Brain microvascular endothelial cell (primary cell): ENCODE measurements at regions not wholly inside any gene's neighbourhood (a gene's known extent, or its start where the extent isn't known, plus 50 kb on each side); places are given as distances from the start of the nearest gene placed in this dataset.
"Not testable (repeated sequence)": the region's sequence is repeated elsewhere in the genome, so short reads cannot be mapped to it uniquely, and the experiment has no call there.

Source experiments
- DNase-seq: peaks from one replicate; pipeline ENCODE4 v3.0.0-alpha.2; 2020
- H3K27ac ChIP-seq: fragments of 250-450 bp; sonication (Bioruptor Pico); 2 replicates; pipeline ENCODE4 v1.5.1; 2020; ENCODE audit warnings: mild to moderate bottlenecking, moderate library complexity
- H3K27me3 ChIP-seq: fragments of 250-450 bp; sonication (Bioruptor Pico); replicated peaks from 2 replicates; pipeline ENCODE4 v1.5.1; 2020; ENCODE audit warnings: mild to moderate bottlenecking
- H3K36me3 ChIP-seq: fragments of 250-450 bp; sonication (Bioruptor Pico); replicated peaks from 2 replicates; pipeline ENCODE4 v1.5.1; 2020; ENCODE audit warnings: mild to moderate bottlenecking
- H3K4me3 ChIP-seq: 2 replicates; pipeline ENCODE4 v1.5.1; 2011; ENCODE audit warnings: low read depth, mild to moderate bottlenecking, control low read depth, low read length, moderate library complexity
- in situ Hi-C: cut with HindIII; loops from 2 replicates; pipeline ENCODE4 v1.10.0; 2017; ENCODE audit warnings: low sequenced_read_pairs, low pct_ligation_motif_present
- TF ChIP-seq, protein P1 (sequence below): IDR thresholded peaks from 2 replicates; pipeline ENCODE4 v1.5.1; 2011; ENCODE audit warnings: low read depth, mild to moderate bottlenecking, moderate library complexity, low read length, control low read depth, inconsistent platforms; ENCODE audit errors: missing control alignments

DNA sequence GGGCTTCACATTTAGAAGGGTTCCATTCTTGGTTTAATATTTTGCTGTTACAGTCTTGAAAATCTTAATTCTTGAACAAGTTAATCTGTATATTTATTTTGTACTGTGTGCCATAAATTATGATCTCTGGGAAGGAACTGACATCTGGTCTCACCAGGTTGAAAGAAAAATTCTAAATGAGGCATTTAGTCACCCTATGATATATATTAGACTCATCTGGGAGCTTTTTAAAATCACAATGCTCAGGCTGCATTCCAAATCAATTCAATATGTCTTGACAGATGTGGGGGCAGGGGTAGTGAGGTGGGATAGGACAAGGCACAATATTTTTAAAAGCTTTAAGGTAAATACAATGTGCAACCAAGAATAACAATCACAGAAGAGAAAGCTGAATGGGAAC is 569.2 kb downstream of the PRR16 start:
- H3K27ac ChIP-seq: no peak overlapping the region
- no peaks in the 10 kb centered on the region for H3K27me3 ChIP-seq
- no peak for DNase-seq
- H3K4me3 ChIP-seq: no peak overlapping the region
- no peaks in the 10 kb centered on the region for H3K36me3 ChIP-seq
- TF ChIP-seq, protein P1, sequence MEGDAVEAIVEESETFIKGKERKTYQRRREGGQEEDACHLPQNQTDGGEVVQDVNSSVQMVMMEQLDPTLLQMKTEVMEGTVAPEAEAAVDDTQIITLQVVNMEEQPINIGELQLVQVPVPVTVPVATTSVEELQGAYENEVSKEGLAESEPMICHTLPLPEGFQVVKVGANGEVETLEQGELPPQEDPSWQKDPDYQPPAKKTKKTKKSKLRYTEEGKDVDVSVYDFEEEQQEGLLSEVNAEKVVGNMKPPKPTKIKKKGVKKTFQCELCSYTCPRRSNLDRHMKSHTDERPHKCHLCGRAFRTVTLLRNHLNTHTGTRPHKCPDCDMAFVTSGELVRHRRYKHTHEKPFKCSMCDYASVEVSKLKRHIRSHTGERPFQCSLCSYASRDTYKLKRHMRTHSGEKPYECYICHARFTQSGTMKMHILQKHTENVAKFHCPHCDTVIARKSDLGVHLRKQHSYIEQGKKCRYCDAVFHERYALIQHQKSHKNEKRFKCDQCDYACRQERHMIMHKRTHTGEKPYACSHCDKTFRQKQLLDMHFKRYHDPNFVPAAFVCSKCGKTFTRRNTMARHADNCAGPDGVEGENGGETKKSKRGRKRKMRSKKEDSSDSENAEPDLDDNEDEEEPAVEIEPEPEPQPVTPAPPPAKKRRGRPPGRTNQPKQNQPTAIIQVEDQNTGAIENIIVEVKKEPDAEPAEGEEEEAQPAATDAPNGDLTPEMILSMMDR: no peak
- in situ Hi-C loops: no loop called here

- Histone ChIP-seq H3K27me3 (no peaks in the 10 kb centered on the region), H3K27ac (no peak overlapping the region), H3K36me3 (no peaks in the 10 kb centered on the region), H3K4me3 (no peak overlapping the region)
- in situ Hi-C loops: no loop called here
- TF ChIP-seq, protein P1: no peak
- DNase-seq: no peak
These were observed 574.3 kb downstream of the PRR16 start for GRCh38 chr5:121038438-121038837.

DNA sequence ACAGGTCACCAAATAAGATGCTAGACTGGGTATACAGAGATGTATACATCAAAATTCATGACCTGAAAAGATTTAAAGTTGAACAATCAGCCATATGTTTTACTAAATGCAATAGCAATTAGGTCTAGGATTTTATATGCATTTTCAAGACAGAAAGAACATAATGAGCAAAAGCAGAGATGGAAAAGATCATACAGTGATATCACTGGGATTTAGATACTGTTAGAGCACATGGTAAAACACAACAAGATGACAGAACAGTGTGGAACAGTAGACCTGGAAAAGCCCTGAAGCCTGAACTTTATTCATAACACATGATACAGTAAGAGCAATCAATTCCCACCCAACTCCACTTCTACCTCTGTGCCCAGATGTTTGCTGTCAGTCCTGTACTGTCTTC is 585.9 kb downstream of the PRR16 start:
- Histone ChIP-seq H3K4me3 (no peak overlapping the region), H3K36me3 (no peaks in the 10 kb centered on the region), H3K27me3 (no peaks in the 10 kb centered on the region), H3K27ac (no peak overlapping the region)
- TF ChIP-seq, protein P1: no peak
- in situ Hi-C loops: no loop called here
- no peak for DNase-seq

- no peaks in the 10 kb centered on the region for H3K36me3 ChIP-seq
- in situ Hi-C loops: no loop called here
- no peaks in the 10 kb centered on the region for H3K27me3 ChIP-seq
- DNase-seq: no peak
- no peak overlapping the region for H3K27ac ChIP-seq
- TF ChIP-seq, protein P1: no peak
- H3K4me3 ChIP-seq: no peak overlapping the region
These were observed 589.2 kb downstream of the PRR16 start for GRCh38 chr5:121053055-121053985.

GRCh38 chr5:121055586-121055985 is 591.5 kb downstream of the PRR16 start:
- H3K4me3 ChIP-seq: no peak overlapping the region
- in situ Hi-C loops: no loop called here
- no peak for DNase-seq
- no peak overlapping the region for H3K27ac ChIP-seq
- H3K36me3 ChIP-seq: no peaks in the 10 kb centered on the region
- H3K27me3 ChIP-seq: no peaks in the 10 kb centered on the region
- TF ChIP-seq, protein P1: no peak

DNA sequence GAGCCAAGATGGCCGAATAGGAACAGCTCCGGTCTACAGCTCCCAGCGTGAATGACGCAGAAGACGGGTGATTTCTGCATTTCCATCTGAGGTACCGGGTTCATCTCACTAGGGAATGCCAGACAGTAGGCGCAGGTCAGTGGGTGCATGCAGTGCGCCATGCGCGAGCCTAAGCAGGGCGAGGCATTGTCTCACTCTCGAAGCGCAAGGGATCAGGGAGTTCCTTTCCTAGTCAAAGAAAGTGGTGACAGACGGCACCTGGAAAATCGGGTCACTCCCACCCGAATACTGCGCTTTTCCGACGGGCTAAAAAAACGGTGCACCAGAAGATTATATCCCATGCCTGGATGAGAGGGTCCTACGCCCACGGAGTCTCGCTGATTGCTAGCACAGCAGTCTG is 600.1 kb downstream of the PRR16 start:
- H3K4me3 ChIP-seq, in situ Hi-C loops, H3K27me3 ChIP-seq, H3K27ac ChIP-seq, DNase-seq, H3K36me3 ChIP-seq: not testable (repeated sequence)
